Keratinocyte (primary cell): ENCODE measurements at regions not wholly inside any gene's neighbourhood (a gene's known extent, or its start where the extent isn't known, plus 50 kb on each side); places are given as distances from the start of the nearest gene placed in this dataset.

ENCODE experiments used
- EZH2 ChIP-seq: IDR thresholded peaks from one replicate; pipeline ENCODE4 v1.6.1; 2012; ENCODE audit warnings: inconsistent platforms, mild to moderate bottlenecking, low read length, moderate library complexity
- TF ChIP-seq, protein P1 (sequence below), 3 experiments: IDR thresholded peaks in 1 of 3; conservative IDR thresholded peaks in 1 of 3; optimal IDR thresholded peaks in 1 of 3; 2 replicates in 2 of 3; 3 replicates in 1 of 3; pipeline versions ENCODE3 to v1.5.1; 2011; ENCODE audit warnings: low read length in 3 of 3, mild to moderate bottlenecking in 3 of 3, moderate library complexity in 2 of 3, control low read depth in 1 of 3, inconsistent platforms in 1 of 3; ENCODE audit not compliant: insufficient read depth in 2 of 3; ENCODE audit errors: extremely low read depth in 1 of 3

DNA sequence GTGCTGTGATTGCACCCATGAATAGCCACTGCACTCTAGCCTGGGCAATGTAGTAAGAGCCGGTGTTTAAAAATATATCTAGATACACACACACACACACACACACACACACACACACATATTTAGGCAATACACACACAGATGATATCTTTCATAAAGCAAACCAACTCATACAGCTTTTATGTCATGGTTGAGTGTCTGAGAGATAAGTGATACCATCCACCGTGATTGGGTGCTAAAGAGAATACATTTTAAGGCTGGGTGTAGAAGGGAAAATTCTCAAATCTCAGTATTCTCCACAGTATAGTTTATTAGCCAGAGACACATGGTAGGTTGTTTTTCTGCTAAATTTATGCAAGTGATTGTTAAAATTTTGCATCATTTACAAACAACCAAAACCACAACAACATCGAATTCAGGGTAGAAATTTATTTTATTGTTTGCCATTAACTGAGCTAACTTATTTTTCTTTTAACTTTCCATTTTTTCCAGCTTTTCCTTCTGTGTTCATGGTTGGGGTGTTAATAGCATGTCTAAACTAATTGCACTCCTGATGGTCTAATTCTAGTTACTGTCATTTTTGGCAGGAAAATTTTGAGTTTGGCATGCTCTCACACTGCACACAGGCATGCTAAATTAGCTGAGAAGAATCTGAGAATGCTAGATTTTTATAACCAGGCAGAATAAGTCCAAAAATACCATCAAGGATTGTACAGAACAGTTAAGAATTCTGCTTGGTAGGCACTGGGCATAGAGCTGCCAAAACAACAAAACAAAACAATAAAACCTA is 57.9 kb upstream of the SYPL1 start:
- TF ChIP-seq, protein P1, sequence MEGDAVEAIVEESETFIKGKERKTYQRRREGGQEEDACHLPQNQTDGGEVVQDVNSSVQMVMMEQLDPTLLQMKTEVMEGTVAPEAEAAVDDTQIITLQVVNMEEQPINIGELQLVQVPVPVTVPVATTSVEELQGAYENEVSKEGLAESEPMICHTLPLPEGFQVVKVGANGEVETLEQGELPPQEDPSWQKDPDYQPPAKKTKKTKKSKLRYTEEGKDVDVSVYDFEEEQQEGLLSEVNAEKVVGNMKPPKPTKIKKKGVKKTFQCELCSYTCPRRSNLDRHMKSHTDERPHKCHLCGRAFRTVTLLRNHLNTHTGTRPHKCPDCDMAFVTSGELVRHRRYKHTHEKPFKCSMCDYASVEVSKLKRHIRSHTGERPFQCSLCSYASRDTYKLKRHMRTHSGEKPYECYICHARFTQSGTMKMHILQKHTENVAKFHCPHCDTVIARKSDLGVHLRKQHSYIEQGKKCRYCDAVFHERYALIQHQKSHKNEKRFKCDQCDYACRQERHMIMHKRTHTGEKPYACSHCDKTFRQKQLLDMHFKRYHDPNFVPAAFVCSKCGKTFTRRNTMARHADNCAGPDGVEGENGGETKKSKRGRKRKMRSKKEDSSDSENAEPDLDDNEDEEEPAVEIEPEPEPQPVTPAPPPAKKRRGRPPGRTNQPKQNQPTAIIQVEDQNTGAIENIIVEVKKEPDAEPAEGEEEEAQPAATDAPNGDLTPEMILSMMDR (optimal IDR thresholded peaks at IDR 0.05 in 1 of 3, IDR thresholded peaks at IDR 0.05 in 1 of 3, conservative IDR thresholded peaks at IDR 0.05 in 1 of 3; ENCODE audit: extremely low read depth in 1 of 3, insufficient read depth in 2 of 3, low read length in 3 of 3) = no peak
- TF ChIP-seq EZH2 = no peak
